ENCODE measurements at regions not wholly inside any gene's neighbourhood (a gene's known extent, or its start where the extent isn't known, plus 50 kb on each side); places are given as distances from the start of the nearest gene placed in this dataset.
"Not testable (repeated sequence)": the region's sequence is repeated elsewhere in the genome, so short reads cannot be mapped to it uniquely, and the experiment has no call there.

DNA sequence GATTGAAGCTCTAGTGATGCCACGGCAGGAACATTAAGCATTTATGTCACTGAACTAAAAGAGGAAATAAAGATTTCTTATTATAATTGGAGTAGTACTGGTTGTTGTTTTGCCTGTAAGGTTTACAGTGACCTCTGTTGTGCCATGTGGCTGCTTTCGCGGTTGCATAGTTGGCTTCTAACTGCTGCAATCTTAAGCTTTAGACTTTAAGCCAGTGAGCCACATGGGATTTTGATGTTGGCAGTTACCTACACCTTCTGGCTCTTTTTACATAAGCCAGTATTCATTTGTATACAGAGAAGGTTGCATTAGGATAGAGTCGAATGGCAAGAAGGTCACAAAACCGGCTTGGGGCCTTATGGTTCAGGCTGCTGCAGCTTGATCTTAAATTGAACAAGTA is 1311.6 kb downstream of the RAPGEF2 start:
- H3K27me3 Mint-ChIP-seq = no peaks in the 10 kb centered on the region
- peaks cover 12% of the 10 kb centered on the region for H3K9me3 Mint-ChIP-seq
- H3K4me3 Mint-ChIP-seq = no peak overlapping the region
- no peak for ATAC-seq
- no peak overlapping the region for H3K27ac Mint-ChIP-seq
- no peak for DNase-seq (ENCODE audit: low spot score)
- H3K36me3 Mint-ChIP-seq = no peaks in the 10 kb centered on the region
- no peaks in the 10 kb centered on the region for H3K4me1 Mint-ChIP-seq (ENCODE audit: low read depth in 2 of 2)

DNA sequence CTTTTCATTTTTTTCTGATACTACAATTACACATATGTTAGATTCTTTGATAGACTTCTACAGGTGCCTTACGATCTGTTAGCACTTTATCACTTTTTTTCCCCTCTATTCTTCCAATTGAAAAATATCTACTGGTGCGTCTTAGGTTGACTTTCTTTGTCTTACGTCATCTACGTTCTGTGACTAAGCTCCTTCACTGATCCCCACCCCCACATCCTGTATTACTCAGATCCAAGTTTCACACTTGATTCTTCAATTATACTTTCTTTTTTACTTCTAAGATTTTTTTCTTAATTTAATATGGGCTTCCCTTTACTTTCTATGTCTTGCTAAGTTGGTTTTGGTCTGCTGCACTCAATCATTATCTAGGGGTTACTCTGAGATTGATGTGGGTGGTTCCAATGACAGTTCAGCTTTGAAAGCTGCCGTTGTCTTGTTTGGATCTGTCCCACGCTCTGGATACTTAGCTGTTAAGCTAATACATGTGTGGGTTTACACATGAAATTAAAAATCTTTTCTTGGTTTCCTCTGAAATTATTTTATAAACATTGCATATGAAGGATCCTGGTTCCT is 1321.1 kb downstream of the RAPGEF2 start:
- Mint-ChIP-seq H3K4me1 (ENCODE audit: low read depth in 2 of 2) (no peaks in the 10 kb centered on the region), H3K4me3 (no peak overlapping the region), H3K9me3 (peaks cover 11% of the 10 kb centered on the region), H3K27ac (no peak overlapping the region), H3K36me3 (no peaks in the 10 kb centered on the region), H3K27me3 (no peaks in the 10 kb centered on the region)
- DNase-seq (ENCODE audit: low spot score) (no peak), ATAC-seq (no peak)

DNA sequence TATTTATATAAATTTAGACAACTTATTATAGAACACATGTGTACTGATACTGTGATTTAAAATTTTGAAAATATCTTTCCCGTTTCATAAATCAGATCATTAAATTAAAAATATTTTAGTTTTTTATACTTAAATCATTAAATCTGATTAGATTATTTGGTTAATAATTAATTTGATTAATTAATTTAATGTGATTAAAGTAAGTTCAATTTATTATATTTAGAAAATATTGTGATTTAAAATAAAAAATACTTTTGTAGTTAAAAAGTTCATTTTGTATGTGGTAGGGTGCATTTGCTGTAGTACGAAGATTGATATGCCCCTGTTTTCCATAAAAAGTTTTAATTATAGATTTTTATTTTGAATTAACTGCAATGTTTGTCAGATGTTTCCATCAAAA is 1323.4 kb downstream of the RAPGEF2 start:
- no peak overlapping the region for H3K4me3 Mint-ChIP-seq
- no peaks in the 10 kb centered on the region for H3K4me1 Mint-ChIP-seq (ENCODE audit: low read depth in 2 of 2)
- no peak for DNase-seq (ENCODE audit: low spot score)
- no peaks in the 10 kb centered on the region for H3K27me3 Mint-ChIP-seq
- no peak overlapping the region for H3K27ac Mint-ChIP-seq
- H3K9me3 Mint-ChIP-seq = peaks cover 23% of the 10 kb centered on the region
- ATAC-seq = no peak
- peaks cover 14% of the 10 kb centered on the region for H3K36me3 Mint-ChIP-seq

GRCh38 chr4:160450876-160451275 is 1348.0 kb downstream of the RAPGEF2 start:
- H3K4me1 Mint-ChIP-seq (ENCODE audit: low read depth in 2 of 2) = no peaks in the 10 kb centered on the region
- ATAC-seq = no peak

GRCh38 chr4:160481696-160482690 is 1379.1 kb downstream of the RAPGEF2 start:
- not testable (repeated sequence) for ATAC-seq; DNase-seq (ENCODE audit: low spot score); H3K27ac Mint-ChIP-seq; H3K27me3 Mint-ChIP-seq; H3K4me1 Mint-ChIP-seq (ENCODE audit: low read depth in 2 of 2); H3K4me3 Mint-ChIP-seq
- Mint-ChIP-seq H3K36me3 (peaks cover 11% of the 10 kb centered on the region), H3K9me3 (peaks cover 26% of the 10 kb centered on the region)

More at GRCh38 chr4:160450876-160451275, 1348.0 kb downstream of the RAPGEF2 start:
- Mint-ChIP-seq H3K36me3 (no peaks in the 10 kb centered on the region), H3K27ac (no peak overlapping the region), H3K9me3 (peaks cover 28% of the 10 kb centered on the region), H3K27me3 (no peaks in the 10 kb centered on the region), H3K4me3 (no peak overlapping the region)
- no peak for DNase-seq (ENCODE audit: low spot score)

- DNase-seq (ENCODE audit: low spot score) (no peak), ATAC-seq (no peak)
- Mint-ChIP-seq H3K27me3 (no peaks in the 10 kb centered on the region), H3K4me3 (no peak overlapping the region), H3K27ac (no peak overlapping the region), H3K36me3 (peaks cover 11% of the 10 kb centered on the region), H3K9me3 (peaks cover 26% of the 10 kb centered on the region), H3K4me1 (ENCODE audit: low read depth in 2 of 2) (no peaks in the 10 kb centered on the region)
These were observed 1382.3 kb downstream of the RAPGEF2 start for GRCh38 chr4:160485071-160485687.

DNA sequence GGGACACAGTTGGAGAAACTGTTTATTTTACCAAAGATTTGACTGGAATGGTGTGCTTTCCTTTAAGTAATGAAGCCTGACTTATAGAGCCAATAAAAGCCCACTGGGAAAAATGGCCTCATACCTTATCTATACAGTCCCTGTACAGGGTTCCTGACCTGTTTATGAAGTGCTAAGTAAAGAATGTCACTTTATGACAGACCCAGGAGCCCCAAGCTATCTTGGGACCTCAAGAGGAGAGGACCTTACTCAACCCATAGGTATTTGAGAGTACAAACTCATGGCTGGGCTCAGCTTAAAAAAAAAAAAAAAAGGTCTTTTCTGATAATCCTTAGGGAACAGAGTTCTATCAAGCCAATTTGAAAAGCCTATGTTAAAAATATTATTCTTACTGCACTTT is 1389.3 kb downstream of the RAPGEF2 start:
- ATAC-seq (no peak), DNase-seq (ENCODE audit: low spot score) (no peak)
- no peak overlapping the region for H3K27ac Mint-ChIP-seq
- H3K27me3 Mint-ChIP-seq = no peaks in the 10 kb centered on the region
- peaks cover 8% of the 10 kb centered on the region for H3K36me3 Mint-ChIP-seq
- no peak overlapping the region for H3K4me3 Mint-ChIP-seq
- H3K9me3 Mint-ChIP-seq = peaks cover 16% of the 10 kb centered on the region
- no peaks in the 10 kb centered on the region for H3K4me1 Mint-ChIP-seq (ENCODE audit: low read depth in 2 of 2)

- no peak overlapping the region for H3K27ac Mint-ChIP-seq
- no peaks in the 10 kb centered on the region for H3K4me1 Mint-ChIP-seq (ENCODE audit: low read depth in 2 of 2)
- no peak for DNase-seq (ENCODE audit: low spot score)
- H3K9me3 Mint-ChIP-seq = peaks cover 16% of the 10 kb centered on the region
- H3K4me3 Mint-ChIP-seq = no peak overlapping the region
- no peaks in the 10 kb centered on the region for H3K27me3 Mint-ChIP-seq
- ATAC-seq = no peak
- H3K36me3 Mint-ChIP-seq = peaks cover 8% of the 10 kb centered on the region
These were observed 1390.3 kb downstream of the RAPGEF2 start for GRCh38 chr4:160493206-160493605.

DNA sequence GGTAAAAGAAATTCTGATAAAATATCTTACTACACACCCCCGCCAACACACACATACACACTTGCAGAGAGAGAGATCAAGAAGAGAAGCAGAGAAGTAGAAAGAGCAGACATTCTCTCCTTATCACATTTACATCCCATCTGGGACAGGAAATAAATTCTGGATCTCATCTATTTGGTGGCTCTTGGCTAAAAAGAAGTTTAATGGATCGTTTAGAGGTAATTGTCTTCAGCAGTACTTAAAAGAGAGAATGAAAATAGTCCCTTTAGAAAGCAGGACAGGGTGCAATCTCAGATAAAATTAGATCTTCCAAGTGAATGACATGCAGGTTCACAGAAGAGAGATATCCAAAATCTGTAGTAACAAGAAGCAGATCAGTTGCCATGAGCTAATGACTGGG is 1392.5 kb downstream of the RAPGEF2 start:
- Mint-ChIP-seq H3K27ac (no peak overlapping the region), H3K36me3 (peaks cover 12% of the 10 kb centered on the region), H3K4me3 (no peak overlapping the region), H3K9me3 (peaks cover 19% of the 10 kb centered on the region), H3K27me3 (no peaks in the 10 kb centered on the region), H3K4me1 (ENCODE audit: low read depth in 2 of 2) (no peaks in the 10 kb centered on the region)
- ATAC-seq (no peak), DNase-seq (ENCODE audit: low spot score) (no peak)

DNA sequence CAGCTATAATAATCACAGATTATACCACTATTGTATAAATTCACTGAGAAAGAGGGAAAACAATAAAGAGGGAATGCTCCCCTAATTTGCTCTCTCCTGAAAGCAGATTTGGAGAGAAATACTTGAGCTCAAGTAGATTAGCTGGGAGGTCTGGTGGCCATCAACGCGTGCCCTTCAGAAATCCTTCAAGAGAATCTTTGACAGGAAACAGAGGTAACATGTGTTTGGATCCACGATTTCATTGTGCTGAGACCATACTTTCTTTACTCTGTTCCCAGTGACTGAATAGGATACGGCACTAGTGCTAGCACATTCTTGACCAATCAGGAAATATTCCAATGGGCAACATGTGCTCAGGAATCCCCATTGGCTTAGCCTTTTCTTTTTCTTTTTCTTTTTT is 1395.3 kb downstream of the RAPGEF2 start:
- no peak for ATAC-seq
- H3K4me3 Mint-ChIP-seq = no peak overlapping the region
- no peaks in the 10 kb centered on the region for H3K4me1 Mint-ChIP-seq (ENCODE audit: low read depth in 2 of 2)
- DNase-seq (ENCODE audit: low spot score) = no peak
- no peak overlapping the region for H3K27ac Mint-ChIP-seq
- no peaks in the 10 kb centered on the region for H3K27me3 Mint-ChIP-seq
- peaks cover 12% of the 10 kb centered on the region for H3K36me3 Mint-ChIP-seq
- peaks cover 29% of the 10 kb centered on the region for H3K9me3 Mint-ChIP-seq

GRCh38 chr4:160505724-160506123 is 1402.8 kb downstream of the RAPGEF2 start:
- H3K4me1 Mint-ChIP-seq (ENCODE audit: low read depth in 2 of 2) = no peaks in the 10 kb centered on the region
- no peak overlapping the region for H3K27ac Mint-ChIP-seq
- H3K27me3 Mint-ChIP-seq = no peaks in the 10 kb centered on the region
- H3K9me3 Mint-ChIP-seq = peaks cover 12% of the 10 kb centered on the region
- no peaks in the 10 kb centered on the region for H3K36me3 Mint-ChIP-seq
- DNase-seq (ENCODE audit: low spot score) = no peak
- H3K4me3 Mint-ChIP-seq = no peak overlapping the region
- ATAC-seq = no peak

GRCh38 chr4:160510928-160511327 is 1408.0 kb downstream of the RAPGEF2 start:
- H3K9me3 Mint-ChIP-seq = no peaks in the 10 kb centered on the region
- H3K27me3 Mint-ChIP-seq = no peaks in the 10 kb centered on the region
- no peak overlapping the region for H3K4me3 Mint-ChIP-seq
- ATAC-seq (no peak), DNase-seq (ENCODE audit: low spot score) (no peak)
- no peak overlapping the region for H3K27ac Mint-ChIP-seq
- no peaks in the 10 kb centered on the region for H3K4me1 Mint-ChIP-seq (ENCODE audit: low read depth in 2 of 2)
- H3K36me3 Mint-ChIP-seq = no peaks in the 10 kb centered on the region

- Mint-ChIP-seq H3K4me3 (no peak overlapping the region), H3K36me3 (no peaks in the 10 kb centered on the region), H3K9me3 (peaks cover 3% of the 10 kb centered on the region), H3K27ac (no peak overlapping the region), H3K4me1 (ENCODE audit: low read depth in 2 of 2) (no peaks in the 10 kb centered on the region), H3K27me3 (no peaks in the 10 kb centered on the region)
- no peak for DNase-seq (ENCODE audit: low spot score)
- no peak for ATAC-seq
These were observed 1411.2 kb downstream of the RAPGEF2 start for GRCh38 chr4:160514126-160514525.

DNA sequence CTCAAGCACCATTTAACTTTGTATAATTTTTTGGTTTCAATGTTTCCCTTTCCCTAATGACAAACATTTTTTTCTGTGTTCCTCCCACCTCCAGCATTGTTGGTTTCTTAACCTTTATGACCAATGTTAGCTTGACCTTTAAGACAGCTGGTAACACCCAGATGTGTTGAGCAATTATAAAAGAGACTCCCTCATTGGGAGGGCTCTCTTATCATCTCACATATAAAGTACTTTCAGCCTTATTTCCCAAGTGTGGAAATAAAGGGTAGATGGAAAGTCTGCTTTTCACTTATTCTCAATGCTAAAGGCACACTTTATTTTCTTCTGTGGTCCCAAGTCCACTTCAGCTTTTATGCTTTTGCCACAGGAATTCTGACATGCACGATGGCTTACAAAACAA is 1420.4 kb downstream of the RAPGEF2 start:
- no peaks in the 10 kb centered on the region for H3K27me3 Mint-ChIP-seq
- ATAC-seq (no peak), DNase-seq (ENCODE audit: low spot score) (no peak)
- peaks cover 23% of the 10 kb centered on the region for H3K9me3 Mint-ChIP-seq
- H3K4me1 Mint-ChIP-seq (ENCODE audit: low read depth in 2 of 2) = no peaks in the 10 kb centered on the region
- H3K27ac Mint-ChIP-seq = no peak overlapping the region
- H3K36me3 Mint-ChIP-seq = no peaks in the 10 kb centered on the region
- no peak overlapping the region for H3K4me3 Mint-ChIP-seq

Measured in natural killer cell treated with Interleukin-12 subunit alpha and Interleukin-12 subunit beta and Interleukin-15 and Interleukin-18, amount 100 ng/mL, for 72 hours (primary cell).